ENCODE measurements at regions not wholly inside any gene's neighbourhood (a gene's known extent, or its start where the extent isn't known, plus 50 kb on each side); places are given as distances from the start of the nearest gene placed in this dataset.

GRCh38 chr10:44309939-44310761 is 74.7 kb downstream of the CXCL12 start:
- Mint-ChIP-seq H3K4me1 (peaks cover 27% of the 10 kb centered on the region), H3K27me3 (peaks cover 39% of the 10 kb centered on the region), H3K27ac (peak overlapping the region in 1 of 2 donors; percentile 57), H3K9me3 (peaks cover 0 to 7% of the 10 kb centered on the region in 2 donors), H3K4me3 (peak overlapping the region; percentile 32 to 49)
- ATAC-seq (peak; percentile 14), DNase-seq (no peak)

- Mint-ChIP-seq H3K27ac (no peak overlapping the region), H3K4me1 (peaks cover 27% of the 10 kb centered on the region)
- DNase-seq, result no peak
These were observed 75.5 kb downstream of the CXCL12 start for GRCh38 chr10:44309361-44309760.

GRCh38 chr10:44308935-44309334 is 76.0 kb downstream of the CXCL12 start:
- DNase-seq (no peak), ATAC-seq (no peak)
- H3K27ac Mint-ChIP-seq, result no peak overlapping the region
- H3K9me3 Mint-ChIP-seq, result peaks cover 4 to 13% of the 10 kb centered on the region in 2 donors
- no peak overlapping the region for H3K4me3 Mint-ChIP-seq
- H3K27me3 Mint-ChIP-seq, result peaks cover 35% of the 10 kb centered on the region
- H3K4me1 Mint-ChIP-seq, result peaks cover 27% of the 10 kb centered on the region

More at GRCh38 chr10:44309361-44309760, 75.5 kb downstream of the CXCL12 start:
- H3K9me3 Mint-ChIP-seq, result peaks cover under 1 to 9% of the 10 kb centered on the region in 2 donors
- H3K27me3 Mint-ChIP-seq, result peaks cover 34% of the 10 kb centered on the region
- no peak for ATAC-seq
- H3K4me3 Mint-ChIP-seq, result no peak overlapping the region

- H3K27ac Mint-ChIP-seq, result peak overlapping the region in 1 of 2 donors; percentile 16
- H3K4me3 Mint-ChIP-seq, result no peak overlapping the region
- DNase-seq (peak; percentile 16 to 21), ATAC-seq (peak; percentile 53)
- H3K4me1 Mint-ChIP-seq, result peaks cover 27% of the 10 kb centered on the region
- H3K9me3 Mint-ChIP-seq, result peaks cover 7 to 15% of the 10 kb centered on the region in 2 donors
- H3K27me3 Mint-ChIP-seq, result peaks cover 25% of the 10 kb centered on the region
These were observed 77.2 kb downstream of the CXCL12 start for GRCh38 chr10:44307691-44308090.

GRCh38 chr10:44306762-44307161 is 78.1 kb downstream of the CXCL12 start:
- H3K27ac Mint-ChIP-seq, result no peak overlapping the region
- peaks cover 7 to 15% of the 10 kb centered on the region in 2 donors for H3K9me3 Mint-ChIP-seq
- peaks cover 17% of the 10 kb centered on the region for H3K27me3 Mint-ChIP-seq
- peaks cover 27% of the 10 kb centered on the region for H3K4me1 Mint-ChIP-seq
- no peak for DNase-seq
- H3K4me3 Mint-ChIP-seq, result no peak overlapping the region
- ATAC-seq, result no peak

GRCh38 chr10:44306147-44306710 is 78.7 kb downstream of the CXCL12 start:
- DNase-seq, result no peak
- H3K4me1 Mint-ChIP-seq, result peaks cover 21% of the 10 kb centered on the region
- H3K9me3 Mint-ChIP-seq, result peaks cover 7 to 15% of the 10 kb centered on the region in 2 donors
- H3K4me3 Mint-ChIP-seq, result no peak overlapping the region
- H3K27me3 Mint-ChIP-seq, result peaks cover 12% of the 10 kb centered on the region
- peak overlapping the region in 1 of 2 donors; percentile 9 for H3K27ac Mint-ChIP-seq
- no peak for ATAC-seq

- ATAC-seq (no peak), DNase-seq (no peak)
- Mint-ChIP-seq H3K27me3 (peaks cover 9% of the 10 kb centered on the region), H3K4me1 (no peaks in the 10 kb centered on the region), H3K9me3 (peaks cover 7 to 13% of the 10 kb centered on the region in 2 donors), H3K27ac (no peak overlapping the region), H3K4me3 (no peak overlapping the region)
These were observed 83.0 kb downstream of the CXCL12 start for GRCh38 chr10:44301781-44302355.

- H3K27me3 Mint-ChIP-seq, result peaks cover 9% of the 10 kb centered on the region
- no peak overlapping the region for H3K4me3 Mint-ChIP-seq
- peak in 1 of 2 donors; percentile 17 for DNase-seq
- peaks cover 7 to 8% of the 10 kb centered on the region in 2 donors for H3K9me3 Mint-ChIP-seq
- no peaks in the 10 kb centered on the region for H3K4me1 Mint-ChIP-seq
- H3K27ac Mint-ChIP-seq, result peak overlapping the region in 1 of 2 donors; percentile 21
- ATAC-seq, result peak; percentile 77
These were observed 83.9 kb downstream of the CXCL12 start for GRCh38 chr10:44300666-44301649.

GRCh38 chr10:44298713-44299112 is 86.2 kb downstream of the CXCL12 start:
- Mint-ChIP-seq H3K4me3 (no peak overlapping the region), H3K27ac (no peak overlapping the region), H3K4me1 (no peaks in the 10 kb centered on the region), H3K9me3 (peaks cover 0 to under 1% of the 10 kb centered on the region in 2 donors), H3K27me3 (no peaks in the 10 kb centered on the region)
- no peak for DNase-seq
- no peak for ATAC-seq

GRCh38 chr10:44297963-44298362 is 86.9 kb downstream of the CXCL12 start:
- Mint-ChIP-seq H3K27ac (no peak overlapping the region), H3K4me1 (no peaks in the 10 kb centered on the region), H3K4me3 (no peak overlapping the region), H3K27me3 (no peaks in the 10 kb centered on the region), H3K9me3 (no peaks in the 10 kb centered on the region)
- no peak for ATAC-seq
- DNase-seq, result no peak

- DNase-seq, result no peak
- Mint-ChIP-seq H3K9me3 (no peaks in the 10 kb centered on the region), H3K4me3 (no peak overlapping the region), H3K27ac (no peak overlapping the region), H3K4me1 (no peaks in the 10 kb centered on the region), H3K27me3 (peaks cover 20% of the 10 kb centered on the region)
- no peak for ATAC-seq
These were observed 89.2 kb downstream of the CXCL12 start for GRCh38 chr10:44295644-44296241.

GRCh38 chr10:44294726-44295412 is 90.0 kb downstream of the CXCL12 start:
- no peak overlapping the region for H3K4me3 Mint-ChIP-seq
- H3K4me1 Mint-ChIP-seq, result no peaks in the 10 kb centered on the region
- no peak for DNase-seq
- peaks cover 20% of the 10 kb centered on the region for H3K27me3 Mint-ChIP-seq
- no peaks in the 10 kb centered on the region for H3K9me3 Mint-ChIP-seq
- ATAC-seq, result peak; percentile 20
- H3K27ac Mint-ChIP-seq, result no peak overlapping the region

GRCh38 chr10:44293842-44294241 is 91.1 kb downstream of the CXCL12 start:
- Mint-ChIP-seq H3K27me3 (peaks cover 20% of the 10 kb centered on the region), H3K27ac (no peak overlapping the region), H3K4me1 (no peaks in the 10 kb centered on the region), H3K4me3 (no peak overlapping the region), H3K9me3 (no peaks in the 10 kb centered on the region)
- no peak for ATAC-seq
- DNase-seq, result no peak

- DNase-seq (no peak), ATAC-seq (peak; percentile 49)
- Mint-ChIP-seq H3K27ac (no peak overlapping the region), H3K4me3 (no peak overlapping the region), H3K27me3 (peaks cover 20% of the 10 kb centered on the region), H3K4me1 (no peaks in the 10 kb centered on the region), H3K9me3 (no peaks in the 10 kb centered on the region)
These were observed 91.6 kb downstream of the CXCL12 start for GRCh38 chr10:44293306-44293778.
